Left ventricle myocardium inferior (tissue), 1 donor: ENCODE measurements at regions not wholly inside any gene's neighbourhood (a gene's known extent, or its start where the extent isn't known, plus 50 kb on each side); places are given as distances from the start of the nearest gene placed in this dataset.

Experiments used
- DNase-seq: peaks from one replicate; pipeline ENCODE4 v3.0.0-alpha.2; 2020
- H3K27ac ChIP-seq: fragments of 200-600 bp; replicated peaks from 2 replicates; pipeline ENCODE4 v1.8.0; 2021
- H3K27me3 ChIP-seq: fragments of 200-600 bp; 2 replicates; pipeline ENCODE4 v1.8.0; 2021; ENCODE audit warnings: low read depth
- H3K36me3 ChIP-seq: fragments of 200-600 bp; 2 replicates; pipeline ENCODE4 v1.8.0; 2021
- H3K4me1 ChIP-seq: fragments of 200-600 bp; 2 replicates; pipeline ENCODE4 v1.8.0; 2021
- H3K4me3 ChIP-seq: fragments of 200-600 bp; 2 replicates; pipeline ENCODE4 v1.8.0; 2021; ENCODE audit warnings: mild to moderate bottlenecking, moderate library complexity
- H3K9me3 ChIP-seq: fragments of 200-600 bp; replicated peaks from 2 replicates; pipeline ENCODE4 v1.8.0; 2021
- intact Hi-C: fragments of 100-400 bp; cut with micrococcal nuclease; formaldehyde crosslinking; loops from one replicate; pipeline ENCODE4 v1.11.0; 2022
- TF ChIP-seq, protein P1 (sequence below): fragments of 200-600 bp; IDR thresholded peaks from 2 replicates; pipeline ENCODE4 v1.8.0; 2021; ENCODE audit warnings: antibody characterized with exemption, mild to moderate bottlenecking, borderline replicate concordance
- donor health status: DM: no; HTN: yes; CAD: no; lungs with severe emphysema.

DNA sequence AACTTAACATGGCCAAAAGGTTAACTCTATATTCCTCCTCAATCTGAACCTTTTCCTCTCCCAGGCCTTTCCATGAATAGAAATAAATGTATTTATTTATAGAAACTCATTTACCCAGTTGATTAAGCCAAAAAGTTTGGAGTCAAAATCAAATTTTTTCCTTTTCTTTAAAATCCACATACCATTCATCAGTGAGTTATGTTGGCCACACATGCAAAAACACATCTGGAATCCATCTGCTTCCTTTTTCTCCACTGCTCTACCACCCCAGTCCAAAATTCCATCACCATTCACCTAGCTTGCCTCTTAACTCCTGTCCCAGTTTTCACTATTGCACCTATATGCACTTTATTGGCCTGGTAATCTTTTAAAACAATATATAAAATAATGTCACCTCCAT is 62.4 kb upstream of the TMEM200A start:
- no peak overlapping the region for H3K4me3 ChIP-seq
- no peak overlapping the region for H3K27ac ChIP-seq
- H3K4me1 ChIP-seq, result no peaks in the 10 kb centered on the region
- peaks cover 3% of the 10 kb centered on the region for H3K9me3 ChIP-seq
- no peaks in the 10 kb centered on the region for H3K36me3 ChIP-seq
- intact Hi-C loops, result no loop called here
- no peaks in the 10 kb centered on the region for H3K27me3 ChIP-seq
- no peak for DNase-seq
- TF ChIP-seq, protein P1, sequence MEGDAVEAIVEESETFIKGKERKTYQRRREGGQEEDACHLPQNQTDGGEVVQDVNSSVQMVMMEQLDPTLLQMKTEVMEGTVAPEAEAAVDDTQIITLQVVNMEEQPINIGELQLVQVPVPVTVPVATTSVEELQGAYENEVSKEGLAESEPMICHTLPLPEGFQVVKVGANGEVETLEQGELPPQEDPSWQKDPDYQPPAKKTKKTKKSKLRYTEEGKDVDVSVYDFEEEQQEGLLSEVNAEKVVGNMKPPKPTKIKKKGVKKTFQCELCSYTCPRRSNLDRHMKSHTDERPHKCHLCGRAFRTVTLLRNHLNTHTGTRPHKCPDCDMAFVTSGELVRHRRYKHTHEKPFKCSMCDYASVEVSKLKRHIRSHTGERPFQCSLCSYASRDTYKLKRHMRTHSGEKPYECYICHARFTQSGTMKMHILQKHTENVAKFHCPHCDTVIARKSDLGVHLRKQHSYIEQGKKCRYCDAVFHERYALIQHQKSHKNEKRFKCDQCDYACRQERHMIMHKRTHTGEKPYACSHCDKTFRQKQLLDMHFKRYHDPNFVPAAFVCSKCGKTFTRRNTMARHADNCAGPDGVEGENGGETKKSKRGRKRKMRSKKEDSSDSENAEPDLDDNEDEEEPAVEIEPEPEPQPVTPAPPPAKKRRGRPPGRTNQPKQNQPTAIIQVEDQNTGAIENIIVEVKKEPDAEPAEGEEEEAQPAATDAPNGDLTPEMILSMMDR, result no peak

- Histone ChIP-seq H3K27ac (no peak overlapping the region), H3K4me1 (no peaks in the 10 kb centered on the region), H3K4me3 (no peak overlapping the region), H3K9me3 (peaks cover 21% of the 10 kb centered on the region), H3K27me3 (no peaks in the 10 kb centered on the region), H3K36me3 (no peaks in the 10 kb centered on the region)
- TF ChIP-seq, protein P1, result no peak
- no peak for DNase-seq
- intact Hi-C loops, result no loop called here
Observed at GRCh38 chr6:130298258-130298657, 67.6 kb upstream of the TMEM200A start.

DNA sequence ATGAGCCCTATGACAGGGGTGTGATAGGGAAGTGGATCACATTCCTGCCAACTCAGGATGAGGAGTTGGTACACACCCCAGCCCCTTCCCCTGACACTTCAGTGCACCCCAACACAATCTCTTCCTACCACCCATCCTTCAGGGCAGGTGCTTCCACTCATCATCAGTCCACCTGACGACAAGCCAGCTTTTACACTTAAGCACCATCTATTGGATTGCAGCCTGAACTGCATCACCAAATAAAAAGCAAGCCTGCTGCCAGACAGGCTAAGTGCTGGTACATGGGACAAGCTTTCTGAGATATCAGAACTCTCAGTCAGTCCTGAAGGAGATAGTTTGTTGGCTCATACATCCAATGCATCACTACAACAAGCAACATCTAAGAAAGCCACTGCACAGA is 69.0 kb upstream of the TMEM200A start:
- DNase-seq, result no peak
- no peak overlapping the region for H3K27ac ChIP-seq
- TF ChIP-seq, protein P1, result no peak
- H3K9me3 ChIP-seq, result peaks cover 21% of the 10 kb centered on the region
- intact Hi-C loops, result no loop called here
- no peaks in the 10 kb centered on the region for H3K27me3 ChIP-seq
- no peaks in the 10 kb centered on the region for H3K36me3 ChIP-seq
- H3K4me3 ChIP-seq, result no peak overlapping the region
- no peaks in the 10 kb centered on the region for H3K4me1 ChIP-seq

DNA sequence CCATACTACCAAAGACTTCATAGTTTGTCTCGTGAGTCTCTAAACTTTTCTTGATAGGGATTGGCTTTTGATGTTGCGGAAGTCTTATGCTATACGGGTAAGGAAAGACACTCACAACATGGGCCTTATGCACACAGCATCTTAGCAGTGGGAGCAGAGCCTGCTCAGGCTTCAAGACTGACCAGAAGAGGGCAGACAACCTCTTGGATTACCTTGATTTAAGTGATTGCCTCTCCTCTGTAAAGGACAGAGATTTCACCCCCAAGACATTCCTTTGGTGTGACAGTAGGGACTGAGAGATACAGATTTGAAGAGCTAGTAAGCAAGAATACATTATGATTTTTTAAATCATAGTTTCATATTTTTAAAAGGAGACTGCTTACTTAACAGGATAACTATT is 71.0 kb upstream of the SAMD3 start:
- Histone ChIP-seq H3K27ac (no peak overlapping the region), H3K4me1 (no peaks in the 10 kb centered on the region), H3K36me3 (no peaks in the 10 kb centered on the region), H3K27me3 (no peaks in the 10 kb centered on the region), H3K4me3 (no peak overlapping the region), H3K9me3 (peaks cover 21% of the 10 kb centered on the region)
- no peak for DNase-seq
- intact Hi-C loops, result no loop called here
- TF ChIP-seq, protein P1, result peak; percentile 20

- Histone ChIP-seq H3K36me3 (no peaks in the 10 kb centered on the region), H3K27ac (no peak overlapping the region), H3K4me1 (no peaks in the 10 kb centered on the region), H3K4me3 (no peak overlapping the region), H3K27me3 (no peaks in the 10 kb centered on the region), H3K9me3 (no peaks in the 10 kb centered on the region)
- TF ChIP-seq, protein P1, result no peak
- no peak for DNase-seq
- intact Hi-C loops, result no loop called here
Observed at GRCh38 chr6:130288065-130288464, 65.3 kb upstream of the SAMD3 start.
